HG03432 (cell line): ENCODE measurements at regions not wholly inside any gene's neighbourhood (a gene's known extent, or its start where the extent isn't known, plus 50 kb on each side); places are given as distances from the start of the nearest gene placed in this dataset.
A peak's percentile ranks its signal among the peaks of the same experiment; 100 is the strongest.
"Not testable (repeated sequence)": the region's sequence is repeated elsewhere in the genome, so short reads cannot be mapped to it uniquely, and the experiment has no call there.

Experiments
- ATAC-seq: cut with Tn5 transposase; IDR thresholded peaks from one replicate; pipeline ENCODE4 v1.9.1; 2021; ENCODE audit warnings: mild to moderate bottlenecking, moderate library complexity; ENCODE audit not compliant: unreplicated experiment

GRCh38 chr10:117601716-117602115 is 59.2 kb downstream of the EMX2 start:
- ATAC-seq = no peak

DNA sequence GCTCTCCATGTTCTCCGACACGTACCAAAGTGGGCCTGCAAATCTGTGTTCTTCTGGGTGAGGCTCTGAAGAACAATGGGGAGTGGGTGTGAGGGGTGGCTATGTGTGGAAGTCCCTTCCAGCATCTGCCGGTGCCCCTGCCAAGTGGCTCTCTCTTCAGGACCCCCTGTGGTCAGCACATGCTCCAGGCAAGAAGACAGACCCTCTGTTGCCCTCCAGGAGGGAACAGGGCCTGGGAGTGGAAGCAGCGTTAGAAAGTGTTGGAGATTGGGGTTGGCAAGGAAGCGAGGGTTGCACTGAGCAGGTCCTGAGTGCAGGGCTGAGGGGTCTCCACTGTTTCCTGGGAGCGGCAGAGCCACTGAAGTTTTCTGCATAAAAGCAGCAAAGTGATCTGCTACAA is 60.5 kb downstream of the EMX2 start:
- no peak for ATAC-seq

GRCh38 chr10:117603726-117604125 is 61.2 kb downstream of the EMX2 start:
- ATAC-seq = no peak

GRCh38 chr10:117609095-117609795 is 66.7 kb downstream of the EMX2 start:
- ATAC-seq = no peak

- no peak for ATAC-seq
Observed at GRCh38 chr10:117609796-117610170, 67.2 kb downstream of the EMX2 start.

DNA sequence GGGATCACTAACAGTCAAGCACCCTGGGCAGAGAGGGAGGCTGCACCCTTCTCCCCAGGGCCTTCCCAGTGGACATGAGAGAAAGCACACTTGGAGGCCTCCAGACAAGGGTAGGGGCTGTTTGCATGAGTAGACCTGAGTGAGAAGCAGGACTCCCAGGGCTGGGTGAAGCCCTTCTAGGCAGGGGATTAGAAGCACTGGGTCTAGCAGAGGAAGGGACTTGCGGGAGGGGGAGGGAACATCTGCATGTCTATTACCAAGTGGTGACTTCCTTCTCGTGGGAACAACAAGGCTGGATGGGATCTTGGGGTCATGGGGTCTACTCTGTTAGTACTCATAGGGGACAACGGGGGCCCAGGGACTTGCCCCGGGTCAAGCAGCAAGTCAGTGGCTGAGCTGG is 67.8 kb downstream of the EMX2 start:
- ATAC-seq = no peak

DNA sequence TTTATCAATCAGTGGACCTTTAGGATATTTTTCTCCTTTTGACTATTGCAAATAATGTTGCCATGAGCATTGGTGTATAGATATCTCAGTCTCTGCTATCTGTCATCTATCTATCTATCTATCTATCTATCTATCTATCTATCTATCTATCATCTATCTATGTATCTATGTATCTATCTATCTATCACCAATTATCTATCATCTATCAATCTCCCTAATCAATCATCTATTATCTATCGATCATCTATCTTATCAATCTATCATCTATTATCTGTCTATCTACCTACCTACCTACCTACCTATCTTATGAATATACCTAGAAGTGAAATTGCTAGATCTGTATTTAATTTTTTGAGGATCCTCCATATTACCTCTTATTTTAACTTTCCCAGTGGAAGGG is 69.6 kb downstream of the EMX2 start:
- no peak for ATAC-seq

GRCh38 chr10:117615649-117616048 is 73.1 kb downstream of the EMX2 start:
- ATAC-seq = no peak

- ATAC-seq = peak; percentile 86
Observed at GRCh38 chr10:117616179-117616578, 73.6 kb downstream of the EMX2 start.

GRCh38 chr10:117617086-117617485 is 74.5 kb downstream of the EMX2 start:
- ATAC-seq = no peak

- ATAC-seq = no peak
Observed at GRCh38 chr10:117617659-117618058, 75.1 kb downstream of the EMX2 start.

DNA sequence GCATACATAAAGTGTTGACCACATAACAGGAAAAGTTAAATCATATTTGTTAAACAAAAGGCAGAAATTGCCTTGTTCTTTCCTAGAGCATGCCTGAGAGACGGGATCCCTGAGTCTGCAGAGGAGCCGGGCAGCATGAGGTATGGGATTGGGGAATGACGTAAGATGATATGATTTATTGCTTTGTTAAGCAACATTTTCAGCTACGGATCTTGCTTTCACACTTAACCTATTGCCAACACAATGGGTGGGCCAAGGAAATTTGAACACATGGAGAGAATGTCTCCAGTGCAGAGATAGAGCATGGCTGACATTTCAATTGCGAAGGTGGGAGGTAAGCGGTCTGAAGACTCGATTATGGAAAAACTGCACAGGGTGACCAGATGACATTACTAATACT is 76.7 kb downstream of the EMX2 start:
- ATAC-seq = no peak

GRCh38 chr10:117619707-117620405 is 77.3 kb downstream of the EMX2 start:
- peak; percentile 32 for ATAC-seq

DNA sequence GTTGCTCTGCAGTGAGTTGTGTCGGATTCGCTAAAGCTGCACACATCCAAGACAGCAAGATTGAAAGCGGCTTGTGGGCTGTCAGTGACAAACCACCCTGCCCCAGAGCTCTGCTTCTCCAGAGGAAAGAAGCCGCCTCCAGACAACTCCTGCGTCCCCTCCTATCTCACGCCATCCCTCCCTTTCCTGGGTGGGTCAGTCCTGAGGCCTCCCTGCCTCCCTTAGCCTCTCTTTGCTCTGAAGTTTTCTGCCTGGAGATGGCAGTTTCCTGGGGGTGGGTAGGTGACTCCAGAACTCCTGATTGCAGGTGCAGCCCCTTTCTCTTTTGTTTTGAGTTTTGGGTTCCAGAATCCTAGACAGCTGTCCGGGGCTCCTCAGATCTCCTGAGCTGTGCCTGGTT is 78.7 kb downstream of the EMX2 start:
- ATAC-seq = no peak

GRCh38 chr10:117621795-117622420 is 79.4 kb downstream of the EMX2 start:
- no peak for ATAC-seq

- ATAC-seq = no peak
Observed at GRCh38 chr10:117622471-117623184, 80.1 kb downstream of the EMX2 start.

- no peak for ATAC-seq
Observed at GRCh38 chr10:117626228-117626627, 83.7 kb downstream of the EMX2 start.

DNA sequence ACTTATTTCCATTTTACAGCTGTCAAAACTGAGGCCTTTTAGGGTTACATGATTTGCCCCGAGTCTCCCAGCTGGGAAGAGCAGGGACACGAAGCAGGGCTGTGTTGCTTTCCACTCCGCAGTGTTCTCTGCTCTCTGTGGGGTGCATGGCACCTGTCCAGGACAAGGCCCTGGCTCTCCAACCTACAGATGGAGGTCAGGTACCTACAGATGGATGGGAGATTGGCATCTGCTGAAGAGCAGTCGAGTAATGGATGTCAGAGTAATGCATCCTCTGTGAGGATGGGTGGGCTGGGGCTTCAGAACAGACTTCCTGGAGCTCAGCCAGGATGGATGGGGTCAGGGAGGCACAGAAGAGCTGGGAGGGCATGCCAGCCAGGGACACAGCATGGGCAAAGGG is 85.0 kb downstream of the EMX2 start:
- ATAC-seq = no peak

DNA sequence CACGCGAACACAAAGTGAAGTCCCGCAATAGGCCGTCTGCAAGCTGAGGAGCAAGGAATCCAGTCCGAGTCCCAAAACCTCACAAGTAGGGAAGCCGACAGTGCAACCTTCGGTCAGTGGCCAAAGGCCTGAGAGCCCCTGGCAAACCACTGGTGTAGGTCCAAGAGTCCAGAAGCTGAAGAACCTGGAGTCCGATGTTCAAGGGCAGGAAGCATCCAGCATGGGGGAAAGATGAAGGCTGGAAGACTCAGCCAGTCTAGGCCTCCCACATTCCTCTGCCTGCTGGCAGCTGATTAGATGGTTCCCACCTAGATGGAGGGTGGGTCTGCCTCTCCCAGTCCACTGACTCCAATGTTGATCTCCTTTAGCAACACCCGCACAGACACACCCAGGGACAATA is 87.2 kb downstream of the EMX2 start:
- ATAC-seq = not testable (repeated sequence)

DNA sequence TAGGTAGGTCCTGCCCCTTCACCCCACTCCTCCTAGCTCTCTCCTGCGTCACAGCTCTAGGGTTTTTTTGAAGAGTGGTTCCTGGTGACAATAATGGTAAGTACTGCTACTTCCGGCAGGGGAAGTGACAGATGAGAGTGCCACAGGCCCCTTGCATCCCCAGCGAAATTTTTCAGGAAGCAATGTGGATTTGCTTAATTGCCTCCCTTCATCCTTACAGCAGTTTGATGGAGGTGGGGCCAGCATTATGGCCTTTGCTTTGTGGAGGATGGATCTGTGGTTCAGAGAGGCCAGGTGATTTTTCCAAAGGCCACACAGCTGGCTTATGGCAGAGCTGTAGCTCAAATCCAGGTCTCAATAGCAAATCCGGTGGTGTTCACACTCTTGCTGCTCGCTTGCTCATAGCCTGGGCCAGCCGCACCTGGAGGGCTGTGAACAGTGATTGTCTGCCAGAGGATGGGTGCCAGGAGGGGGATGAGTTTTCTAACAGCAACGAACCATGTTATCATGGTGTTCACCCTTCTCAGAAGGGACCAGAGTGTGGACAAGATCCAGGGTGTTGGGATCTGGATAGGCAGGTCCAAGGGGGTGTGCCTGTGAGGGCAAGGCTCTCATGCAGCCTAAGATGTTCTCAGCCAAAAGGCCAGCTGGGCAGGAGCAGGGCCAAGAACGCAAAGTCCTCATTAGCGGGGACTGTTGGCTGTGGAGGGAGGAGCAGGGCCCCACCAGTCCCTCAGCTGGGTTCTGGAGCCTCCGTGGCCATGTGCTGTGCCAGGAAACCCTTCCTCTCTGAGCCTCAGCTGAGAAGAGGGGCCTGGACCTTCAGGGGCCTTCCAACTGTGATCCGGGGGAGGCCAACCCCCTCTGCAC is 89.0 kb downstream of the EMX2 start:
- no peak for ATAC-seq

DNA sequence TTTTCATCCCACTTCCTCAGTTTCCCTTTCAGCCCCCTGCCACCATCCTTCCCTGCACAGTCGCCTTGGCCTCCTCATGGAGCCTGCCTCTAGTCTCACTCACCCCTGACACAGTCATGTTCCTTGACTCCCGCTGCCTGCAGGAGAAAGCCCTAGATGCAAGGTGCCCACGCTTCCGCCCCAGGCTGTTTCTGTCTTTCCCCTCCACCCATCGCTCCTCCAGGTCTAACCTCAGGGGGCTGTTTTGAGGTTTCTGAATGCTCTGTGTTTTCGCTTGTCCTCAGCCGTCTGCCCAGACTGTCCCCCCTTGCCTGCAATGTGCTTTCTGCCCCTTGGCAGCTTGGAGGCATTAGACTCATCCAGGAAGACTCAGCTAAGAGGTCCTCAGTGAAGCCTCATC is 89.9 kb downstream of the EMX2 start:
- no peak for ATAC-seq
